OCI-LY1 (cell line): ENCODE measurements at regions not wholly inside any gene's neighbourhood (a gene's known extent, or its start where the extent isn't known, plus 50 kb on each side); places are given as distances from the start of the nearest gene placed in this dataset.

ENCODE experiments used
- CTCF ChIP-seq: fragments of 200-600 bp; sonication (generic), shearing (Covaris generic); IDR thresholded peaks from 2 replicates; pipeline ENCODE4 v1.5.1; 2017; ENCODE audit warnings: mild to moderate bottlenecking, antibody characterized with exemption, low read length, moderate library complexity, mixed read lengths
- EZH2 ChIP-seq: fragments of 200-600 bp; sonication (generic), shearing (Covaris generic); IDR thresholded peaks from 2 replicates; pipeline ENCODE4 v1.8.0; 2017; ENCODE audit warnings: borderline replicate concordance, mixed run types, mild to moderate bottlenecking, antibody characterized with exemption, low read length, moderate library complexity, mixed read lengths

- TF ChIP-seq CTCF, result no peak
- TF ChIP-seq EZH2, result no peak
Measured at GRCh38 chr2:185069107-185069506, 470.8 kb downstream of the ZNF804A start.
